IPS-11a (cell line): ENCODE measurements at regions not wholly inside any gene's neighbourhood (a gene's known extent, or its start where the extent isn't known, plus 50 kb on each side); places are given as distances from the start of the nearest gene placed in this dataset.

Experiments
- H3K4me3 ChIP-seq: one replicate; pipeline ENCODE4 v1.5.1; 2013; ENCODE audit warnings: low read depth, low read length, control low read depth

GRCh38 chr4:32454482-32454881 lies 1734.3 kb downstream of the PCDH7 start:
- no peak overlapping the region for H3K4me3 ChIP-seq

GRCh38 chr4:32455231-32455630 lies 1735.1 kb downstream of the PCDH7 start:
- H3K4me3 ChIP-seq: no peak overlapping the region

GRCh38 chr4:32460972-32461371 lies 1740.8 kb downstream of the PCDH7 start:
- no peak overlapping the region for H3K4me3 ChIP-seq

- no peak overlapping the region for H3K4me3 ChIP-seq
Measured at GRCh38 chr4:32462944-32463343, 1742.8 kb downstream of the PCDH7 start.

GRCh38 chr4:32470087-32470585 lies 1750.0 kb downstream of the PCDH7 start:
- no peak overlapping the region for H3K4me3 ChIP-seq

GRCh38 chr4:32472918-32473317 lies 1752.7 kb downstream of the PCDH7 start:
- no peak overlapping the region for H3K4me3 ChIP-seq

- no peak overlapping the region for H3K4me3 ChIP-seq
Measured at GRCh38 chr4:32475710-32476109, 1755.5 kb downstream of the PCDH7 start.

- H3K4me3 ChIP-seq: no peak overlapping the region
Measured at GRCh38 chr4:32477518-32477917, 1757.3 kb downstream of the PCDH7 start.

GRCh38 chr4:32485956-32486355 lies 1765.8 kb downstream of the PCDH7 start:
- H3K4me3 ChIP-seq: no peak overlapping the region

- no peak overlapping the region for H3K4me3 ChIP-seq
Measured at GRCh38 chr4:32488690-32489089, 1768.5 kb downstream of the PCDH7 start.

- no peak overlapping the region for H3K4me3 ChIP-seq
Measured at GRCh38 chr4:32499171-32499570, 1779.0 kb downstream of the PCDH7 start.

- H3K4me3 ChIP-seq: no peak overlapping the region
Measured at GRCh38 chr4:32503241-32503640, 1783.1 kb downstream of the PCDH7 start.

GRCh38 chr4:32506067-32506466 lies 1785.9 kb downstream of the PCDH7 start:
- H3K4me3 ChIP-seq: no peak overlapping the region

- H3K4me3 ChIP-seq: no peak overlapping the region
Measured at GRCh38 chr4:32519060-32519459, 1798.9 kb downstream of the PCDH7 start.

GRCh38 chr4:32525420-32525819 lies 1805.3 kb downstream of the PCDH7 start:
- H3K4me3 ChIP-seq: no peak overlapping the region

- H3K4me3 ChIP-seq: no peak overlapping the region
Measured at GRCh38 chr4:32544846-32545245, 1824.7 kb downstream of the PCDH7 start.

GRCh38 chr4:32551943-32552342 lies 1831.8 kb downstream of the PCDH7 start:
- H3K4me3 ChIP-seq: no peak overlapping the region

GRCh38 chr4:32560306-32560705 lies 1840.1 kb downstream of the PCDH7 start:
- no peak overlapping the region for H3K4me3 ChIP-seq

GRCh38 chr4:32562010-32562409 lies 1841.8 kb downstream of the PCDH7 start:
- no peak overlapping the region for H3K4me3 ChIP-seq

GRCh38 chr4:32564626-32565025 lies 1844.5 kb downstream of the PCDH7 start:
- no peak overlapping the region for H3K4me3 ChIP-seq

- no peak overlapping the region for H3K4me3 ChIP-seq
Measured at GRCh38 chr4:32569861-32570260, 1849.7 kb downstream of the PCDH7 start.

GRCh38 chr4:32572366-32572765 lies 1852.2 kb downstream of the PCDH7 start:
- no peak overlapping the region for H3K4me3 ChIP-seq

GRCh38 chr4:32574803-32575202 lies 1854.6 kb downstream of the PCDH7 start:
- H3K4me3 ChIP-seq: no peak overlapping the region

- no peak overlapping the region for H3K4me3 ChIP-seq
Measured at GRCh38 chr4:32589097-32589496, 1868.9 kb downstream of the PCDH7 start.
